ENCODE measurements at regions not wholly inside any gene's neighbourhood (a gene's known extent, or its start where the extent isn't known, plus 50 kb on each side); places are given as distances from the start of the nearest gene placed in this dataset.

GRCh38 chr2:41705634-41706033, 342.2 kb upstream of the PKDCC start:
- no peak for DNase-seq

GRCh38 chr2:41706286-41706685, 341.5 kb upstream of the PKDCC start:
- DNase-seq, result no peak

- no peak for DNase-seq
Measured at GRCh38 chr2:41707790-41708451, 339.9 kb upstream of the PKDCC start.

- DNase-seq, result no peak
Measured at GRCh38 chr2:41709702-41710599, 337.9 kb upstream of the PKDCC start.

GRCh38 chr2:41710944-41711343, 336.9 kb upstream of the PKDCC start:
- DNase-seq, result no peak

- no peak for DNase-seq
Measured at GRCh38 chr2:41711736-41712135, 336.1 kb upstream of the PKDCC start.

GRCh38 chr2:41716497-41716896, 331.3 kb upstream of the PKDCC start:
- no peak for DNase-seq

GRCh38 chr2:41717839-41718238, 330.0 kb upstream of the PKDCC start:
- no peak for DNase-seq

- no peak for DNase-seq
Measured at GRCh38 chr2:41718705-41719104, 329.1 kb upstream of the PKDCC start.

GRCh38 chr2:41719756-41720155, 328.1 kb upstream of the PKDCC start:
- DNase-seq, result no peak

GRCh38 chr2:41720331-41721251, 327.2 kb upstream of the PKDCC start:
- no peak for DNase-seq

- DNase-seq, result no peak
Measured at GRCh38 chr2:41722668-41723369, 325.0 kb upstream of the PKDCC start.

GRCh38 chr2:41723526-41723925, 324.3 kb upstream of the PKDCC start:
- no peak for DNase-seq

GRCh38 chr2:41724465-41724864, 323.4 kb upstream of the PKDCC start:
- DNase-seq, result no peak

GRCh38 chr2:41725901-41726300, 321.9 kb upstream of the PKDCC start:
- no peak for DNase-seq

GRCh38 chr2:41726364-41726763, 321.5 kb upstream of the PKDCC start:
- no peak for DNase-seq

- DNase-seq, result no peak
Measured at GRCh38 chr2:41727152-41727551, 320.7 kb upstream of the PKDCC start.

GRCh38 chr2:41727711-41728110, 320.1 kb upstream of the PKDCC start:
- no peak for DNase-seq

GRCh38 chr2:41728788-41729338, 319.0 kb upstream of the PKDCC start:
- DNase-seq, result no peak

- DNase-seq, result no peak
Measured at GRCh38 chr2:41729800-41730364, 317.9 kb upstream of the PKDCC start.

- no peak for DNase-seq
Measured at GRCh38 chr2:41735006-41735405, 312.8 kb upstream of the PKDCC start.

GRCh38 chr2:41735476-41735875, 312.3 kb upstream of the PKDCC start:
- no peak for DNase-seq
